HEK293 (cell line): ENCODE measurements at regions not wholly inside any gene's neighbourhood (a gene's known extent, or its start where the extent isn't known, plus 50 kb on each side); places are given as distances from the start of the nearest gene placed in this dataset.

Experiments used
- CTCF ChIA-PET: fragments of 350-600 bp; formaldehyde crosslinking; extraction: SDS; loops from one replicate; lab custom pipeline; 2021; ENCODE audit warnings: antibody characterized with exemption; lab: Yijun Ruan, JAX
- POLR2A ChIA-PET: fragments of 300-600 bp; formaldehyde crosslinking; extraction: SDS; loops from one replicate; lab custom pipeline; 2020; ENCODE audit warnings: antibody characterized with exemption, inconsistent platforms; lab: Yijun Ruan, JAX
- H3K27ac ChIP-seq: fragments of 200-500 bp; sonication (Bioruptor generic); 2 replicates; pipeline ENCODE4 v1.5.1; 2014; ENCODE audit warnings: low read depth, low read length, control low read depth, inconsistent platforms; ENCODE audit errors: extremely low read depth
- H3K36me3 ChIP-seq, 2 experiments: fragments of 200-500 bp in 1 of 2; sonication (Bioruptor generic) in 1 of 2; 1 replicate in 1 of 2; 2 replicates in 1 of 2; pipeline ENCODE4 v1.5.1; 2014 to 2017; ENCODE audit warnings: inconsistent platforms in 2 of 2, low read length in 2 of 2; ENCODE audit not compliant: control insufficient read depth in 2 of 2, insufficient read depth in 1 of 2
- H3K4me1 ChIP-seq: fragments of 200-500 bp; sonication (Bioruptor generic); 2 replicates; pipeline ENCODE4 v1.5.1; 2014; ENCODE audit warnings: mild to moderate bottlenecking, low read length, inconsistent platforms; ENCODE audit not compliant: control insufficient read depth, insufficient read depth
- H3K4me3 ChIP-seq: 2 replicates; pipeline ENCODE4 v1.5.1; 2011; ENCODE audit warnings: low read depth, mild to moderate bottlenecking, control low read depth, low read length, moderate library complexity
- H3K9me3 ChIP-seq: fragments of 200-500 bp; sonication (Bioruptor generic); 2 replicates; pipeline ENCODE4 v1.5.1; 2014; ENCODE audit warnings: low read depth, low read length, inconsistent platforms; ENCODE audit not compliant: control insufficient read depth, insufficient read depth
- FEZF1 ChIP-seq: fragments of 450-650 bp; formaldehyde crosslinking; IDR thresholded peaks from 2 replicates; pipeline ENCODE4 v1.5.1; 2016; ENCODE audit warnings: missing biosample characterization, missing genetic modification characterization
- GLIS2 ChIP-seq: fragments of 450-650 bp; formaldehyde crosslinking; IDR thresholded peaks from 2 replicates; pipeline ENCODE4 v1.5.1; 2016; ENCODE audit warnings: missing biosample characterization, missing genetic modification characterization
- IKZF3 ChIP-seq: fragments of 450-650 bp; IDR thresholded peaks from 2 replicates; pipeline ENCODE4 v1.5.0; 2018; ENCODE audit warnings: missing biosample characterization, mild to moderate bottlenecking, missing genetic modification characterization, moderate library complexity
- KLF1 ChIP-seq: fragments of 450-650 bp; formaldehyde crosslinking; IDR thresholded peaks from 2 replicates; pipeline ENCODE4 v1.5.1; 2016; ENCODE audit warnings: missing biosample characterization, missing genetic modification characterization
- MZF1 ChIP-seq: fragments of 450-650 bp; formaldehyde crosslinking; IDR thresholded peaks from 2 replicates; pipeline ENCODE4 v1.5.1; 2017; ENCODE audit warnings: missing biosample characterization, missing genetic modification characterization, borderline replicate concordance
- PBX3 ChIP-seq: sonication (generic); formaldehyde crosslinking; IDR thresholded peaks from 2 replicates; pipeline ENCODE4 v1.8.1; 2022; ENCODE audit warnings: mild to moderate bottlenecking, moderate library complexity, missing genetic modification reagents
- ZNF112 ChIP-seq: fragments of 450-650 bp; formaldehyde crosslinking; IDR thresholded peaks from 2 replicates; pipeline ENCODE4 v1.5.0; 2017; ENCODE audit warnings: missing biosample characterization, missing genetic modification characterization
- ZNF138 ChIP-seq: fragments of 450-650 bp; formaldehyde crosslinking; IDR thresholded peaks from 2 replicates; pipeline ENCODE4 v1.5.1; 2016; ENCODE audit warnings: missing biosample characterization, missing genetic modification characterization, borderline replicate concordance
- ZNF157 ChIP-seq: fragments of 450-650 bp; formaldehyde crosslinking; IDR thresholded peaks from 2 replicates; pipeline ENCODE4 v1.5.1; 2016; ENCODE audit warnings: missing biosample characterization, missing genetic modification characterization
- ZNF169 ChIP-seq: fragments of 450-650 bp; formaldehyde crosslinking; IDR thresholded peaks from 2 replicates; pipeline ENCODE4 v1.5.1; 2016; ENCODE audit warnings: missing biosample characterization, missing genetic modification characterization
- ZNF2 ChIP-seq: fragments of 450-650 bp; formaldehyde crosslinking; IDR thresholded peaks from 2 replicates; pipeline ENCODE4 v1.5.1; 2016; ENCODE audit warnings: missing biosample characterization, missing genetic modification characterization
- ZNF202 ChIP-seq: fragments of 450-650 bp; formaldehyde crosslinking; IDR thresholded peaks from 2 replicates; pipeline ENCODE4 v1.5.1; 2016; ENCODE audit warnings: missing biosample characterization, missing genetic modification characterization, borderline replicate concordance
- ZNF239 ChIP-seq: fragments of 450-650 bp; formaldehyde crosslinking; IDR thresholded peaks from 2 replicates; pipeline ENCODE4 v1.5.1; 2016; ENCODE audit warnings: missing biosample characterization, missing genetic modification characterization
- ZNF335 ChIP-seq: fragments of 450-650 bp; formaldehyde crosslinking; conservative IDR thresholded peaks from 2 replicates; pipeline ENCODE4 v1.5.1; 2016; ENCODE audit warnings: missing biosample characterization, missing genetic modification characterization
- ZNF423 ChIP-seq: fragments of 450-650 bp; formaldehyde crosslinking; IDR thresholded peaks from 2 replicates; pipeline ENCODE4 v1.5.1; 2016; ENCODE audit warnings: missing biosample characterization, missing genetic modification characterization
- ZNF473 ChIP-seq: fragments of 450-650 bp; formaldehyde crosslinking; IDR thresholded peaks from 2 replicates; pipeline ENCODE4 v1.5.1; 2017; ENCODE audit warnings: missing biosample characterization, missing genetic modification characterization
- ZNF521 ChIP-seq: fragments of 450-650 bp; formaldehyde crosslinking; IDR thresholded peaks from 2 replicates; pipeline ENCODE4 v1.5.1; 2017; ENCODE audit warnings: missing biosample characterization, mild to moderate bottlenecking, missing genetic modification characterization
- ZNF623 ChIP-seq: fragments of 450-650 bp; formaldehyde crosslinking; IDR thresholded peaks from 2 replicates; pipeline ENCODE4 v1.5.1; 2016; ENCODE audit warnings: missing biosample characterization, missing genetic modification characterization
- ZNF654 ChIP-seq: fragments of 450-650 bp; formaldehyde crosslinking; IDR thresholded peaks from 2 replicates; pipeline ENCODE4 v1.5.1; 2016; ENCODE audit warnings: low read depth, missing biosample characterization, missing genetic modification characterization
- ZNF747 ChIP-seq: fragments of 450-650 bp; formaldehyde crosslinking; IDR thresholded peaks from 2 replicates; pipeline ENCODE4 v1.5.1; 2016; ENCODE audit warnings: missing biosample characterization, missing genetic modification characterization
- TF ChIP-seq, protein P1 (sequence below): fragments of 450-650 bp; formaldehyde crosslinking; IDR thresholded peaks from 2 replicates; pipeline ENCODE4 v1.5.1; 2016; ENCODE audit warnings: missing biosample characterization, missing genetic modification characterization

DNA sequence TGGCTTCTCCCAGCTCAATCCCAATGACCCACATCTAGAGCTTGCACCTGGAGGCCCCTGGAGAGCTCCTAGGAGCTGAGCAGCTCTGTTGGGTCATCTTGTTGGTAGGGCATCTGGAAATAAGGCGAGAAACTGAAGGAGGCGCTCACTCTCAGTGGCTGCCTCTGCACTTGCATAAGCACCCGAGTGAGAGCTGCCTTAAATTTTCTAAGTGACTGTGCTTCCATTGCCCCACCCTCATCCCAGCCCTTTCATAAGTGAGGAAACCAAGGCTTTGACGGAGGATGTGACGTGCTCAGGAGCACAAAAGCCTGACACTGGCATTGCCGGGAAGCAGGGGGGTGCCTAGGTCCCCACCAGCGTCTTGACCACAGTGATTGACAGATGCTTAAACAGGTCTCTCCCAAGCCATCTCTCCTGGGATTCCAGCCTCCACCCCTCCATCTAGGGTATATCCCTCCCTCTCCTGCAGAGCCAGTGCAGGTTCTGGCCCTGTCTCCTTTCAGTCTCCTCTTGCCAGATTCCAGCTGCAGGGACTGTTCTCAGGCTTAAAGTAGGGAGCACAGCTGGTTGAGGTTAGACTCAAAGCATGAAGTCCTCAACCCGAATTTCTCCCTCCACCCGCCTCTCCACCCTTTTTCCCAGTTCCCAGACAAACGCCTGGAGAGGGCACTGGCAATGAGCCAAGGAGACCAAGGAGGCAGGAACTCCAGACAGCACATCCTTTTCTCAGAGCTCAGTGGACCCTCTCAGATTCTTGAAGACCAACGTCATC lies 113.7 kb downstream of the IRX5 start (continued):
- TF ChIP-seq ZNF138 (tag by site-specific recombination) (no peak), ZNF521 (tag by site-specific recombination) (no peak)

- POLR2A ChIA-PET = no interaction called here
- H3K36me3 ChIP-seq = no peaks in the 10 kb centered on the region
- TF ChIP-seq ZNF202 = no peak
- TF ChIP-seq FEZF1 = no peak
- TF ChIP-seq MZF1 (tag by site-specific recombination) = no peak
- no peak for TF ChIP-seq ZNF2 (tag by site-specific recombination)
- TF ChIP-seq PBX3 (CRISPR knock-in tag) = no peak
- TF ChIP-seq ZNF423 = no peak
- TF ChIP-seq ZNF473 (tag by site-specific recombination) = no peak
- TF ChIP-seq IKZF3 (tag by site-specific recombination) = no peak
- H3K9me3 ChIP-seq = no peaks in the 10 kb centered on the region
- H3K27ac ChIP-seq = no peak overlapping the region
- CTCF ChIA-PET = interaction anchor here (0.6 to 2.2 kb wide), 3 partner anchors 10 to 1154 kb away, joined by 4 to 6 read pairs (median 4); no protein-coding TSS in a partner anchor
- H3K4me1 ChIP-seq = no peaks in the 10 kb centered on the region
- H3K4me3 ChIP-seq = no peak overlapping the region
These were observed 114.7 kb downstream of the IRX5 start for GRCh38 chr16:55045329-55045728.

DNA sequence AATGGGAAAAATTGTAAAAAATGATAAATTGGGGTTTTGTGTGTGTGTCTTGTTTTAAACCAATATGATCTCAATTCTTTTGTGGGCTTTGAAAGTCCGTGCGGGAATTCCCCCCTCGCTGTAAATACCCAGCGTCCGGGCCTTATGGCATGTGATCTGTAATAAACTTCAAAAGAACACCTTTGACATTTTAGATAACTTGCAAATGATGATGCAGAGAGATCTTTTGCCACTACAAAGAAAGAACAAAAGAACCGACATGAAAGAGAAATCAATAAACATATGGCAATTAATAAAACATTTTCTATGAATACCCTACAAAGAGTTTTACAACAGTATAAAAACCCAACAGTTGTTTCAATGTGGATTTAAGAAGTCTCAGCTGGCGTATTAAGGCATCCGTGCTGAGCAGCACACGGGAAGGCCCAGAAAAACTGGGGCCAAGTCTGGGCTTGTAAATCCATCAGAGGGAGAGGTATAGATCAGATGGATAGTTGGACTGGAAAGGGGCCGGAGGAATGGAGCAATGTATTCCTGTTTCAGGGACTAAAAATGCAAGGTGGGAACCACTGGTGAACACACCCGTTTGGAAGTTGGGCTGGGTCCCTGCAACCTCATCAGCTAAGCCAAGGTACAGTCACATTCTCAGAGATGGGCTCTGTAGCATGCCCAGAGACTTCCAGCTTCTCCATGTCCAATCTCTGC lies 115.2 kb downstream of the IRX5 start:
- no peaks in the 10 kb centered on the region for H3K36me3 ChIP-seq
- no peak for TF ChIP-seq ZNF521 (tag by site-specific recombination)
- TF ChIP-seq ZNF157 (tag by site-specific recombination) = no peak
- TF ChIP-seq ZNF654 = no peak
- TF ChIP-seq ZNF623 (tag by site-specific recombination) = no peak
- no peak for TF ChIP-seq ZNF239
- TF ChIP-seq KLF1 = no peak
- TF ChIP-seq, protein P1, sequence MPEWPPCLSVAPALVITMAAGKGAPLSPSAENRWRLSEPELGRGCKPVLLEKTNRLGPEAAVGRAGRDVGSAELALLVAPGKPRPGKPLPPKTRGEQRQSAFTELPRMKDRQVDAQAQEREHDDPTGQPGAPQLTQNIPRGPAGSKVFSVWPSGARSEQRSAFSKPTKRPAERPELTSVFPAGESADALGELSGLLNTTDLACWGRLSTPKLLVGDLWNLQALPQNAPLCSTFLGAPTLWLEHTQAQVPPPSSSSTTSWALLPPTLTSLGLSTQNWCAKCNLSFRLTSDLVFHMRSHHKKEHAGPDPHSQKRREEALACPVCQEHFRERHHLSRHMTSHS (tag by site-specific recombination) = no peak
- no peak for TF ChIP-seq ZNF169 (tag by site-specific recombination)
- TF ChIP-seq ZNF747 (tag by site-specific recombination) = no peak
- no peak for TF ChIP-seq GLIS2 (tag by site-specific recombination)
- no peak for TF ChIP-seq ZNF112 (tag by site-specific recombination)
- TF ChIP-seq ZNF335 = no peak
- H3K4me1 ChIP-seq = no peaks in the 10 kb centered on the region
- H3K4me3 ChIP-seq = no peak overlapping the region
- H3K27ac ChIP-seq = no peak overlapping the region
- POLR2A ChIA-PET = no interaction called here
- CTCF ChIA-PET = interaction anchor here (0.6 to 2.2 kb wide), 3 partner anchors 11 to 1155 kb away, joined by 4 to 6 read pairs (median 4); no protein-coding TSS in a partner anchor
- H3K9me3 ChIP-seq = no peaks in the 10 kb centered on the region
